ENCODE measurements at regions not wholly inside any gene's neighbourhood (a gene's known extent, or its start where the extent isn't known, plus 50 kb on each side); places are given as distances from the start of the nearest gene placed in this dataset.
"Not testable (repeated sequence)": the region's sequence is repeated elsewhere in the genome, so short reads cannot be mapped to it uniquely, and the experiment has no call there.

DNA sequence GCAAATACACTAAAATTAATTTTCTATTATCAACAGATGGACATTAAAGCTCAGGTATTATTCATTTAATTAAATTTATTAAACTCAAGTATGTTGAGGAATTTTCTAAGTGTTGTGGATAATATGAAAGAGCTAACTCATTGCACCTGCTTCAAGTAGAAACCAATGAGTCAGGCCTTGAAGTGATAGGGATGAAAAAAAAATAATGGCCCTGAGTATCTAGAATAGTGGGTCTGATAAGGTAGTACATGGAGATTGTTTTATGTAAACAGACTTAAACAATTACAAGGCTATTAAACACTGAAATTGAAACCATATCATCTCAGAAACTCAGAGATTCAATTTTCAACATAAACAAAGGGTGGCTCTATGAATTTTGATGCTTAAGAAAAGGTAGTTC is 857.1 kb upstream of the GBE1 start:
- no peak for DNase-seq (ENCODE audit: low read depth)

- DNase-seq (ENCODE audit: low read depth): peak; percentile 3
Observed at GRCh38 chr3:82610236-82610635, 848.8 kb upstream of the GBE1 start.

- no peak for DNase-seq (ENCODE audit: low read depth)
Observed at GRCh38 chr3:82607391-82607790, 845.9 kb upstream of the GBE1 start.

GRCh38 chr3:82596805-82597204 is 835.4 kb upstream of the GBE1 start:
- peak; percentile 1 for DNase-seq (ENCODE audit: low read depth)

DNA sequence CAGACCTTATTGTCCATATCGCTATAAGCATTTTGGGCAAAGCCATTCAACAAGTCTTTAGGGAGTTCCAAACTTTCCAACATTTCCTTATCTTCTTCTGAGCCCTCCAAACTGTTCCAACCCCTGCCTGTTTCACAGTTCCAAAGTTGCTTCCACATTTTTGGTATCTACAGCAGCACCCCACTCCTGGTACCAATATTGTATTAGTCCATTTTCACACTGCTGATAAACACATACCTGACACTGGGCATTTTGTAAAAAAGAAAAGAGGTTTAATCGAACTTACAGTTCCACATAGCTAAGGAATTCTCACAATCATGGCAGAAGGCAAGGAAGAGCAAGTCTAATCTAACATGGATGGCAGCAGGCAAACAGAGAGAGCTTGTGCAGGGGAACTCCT is 834.1 kb upstream of the GBE1 start:
- DNase-seq (ENCODE audit: low read depth): no peak

DNA sequence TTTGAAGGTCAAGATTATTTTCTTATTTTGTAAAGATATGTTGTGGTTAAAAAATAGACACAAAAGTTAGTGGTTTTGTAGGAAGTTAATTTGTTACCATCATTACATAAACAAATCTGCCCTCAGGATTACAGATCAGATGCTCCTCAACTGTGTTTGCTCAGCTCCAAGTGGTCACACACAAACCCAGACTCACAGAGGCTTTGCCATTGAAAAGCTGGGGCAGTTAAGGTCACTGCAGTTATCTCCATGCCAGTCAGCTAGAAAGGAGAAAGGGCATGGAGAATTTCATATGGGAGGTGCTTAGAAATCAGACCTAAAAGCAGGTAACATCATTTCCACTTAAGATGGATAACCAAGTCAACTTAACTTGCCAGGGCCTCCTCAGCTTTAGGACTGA is 825.7 kb upstream of the GBE1 start:
- DNase-seq (ENCODE audit: low read depth): no peak

DNA sequence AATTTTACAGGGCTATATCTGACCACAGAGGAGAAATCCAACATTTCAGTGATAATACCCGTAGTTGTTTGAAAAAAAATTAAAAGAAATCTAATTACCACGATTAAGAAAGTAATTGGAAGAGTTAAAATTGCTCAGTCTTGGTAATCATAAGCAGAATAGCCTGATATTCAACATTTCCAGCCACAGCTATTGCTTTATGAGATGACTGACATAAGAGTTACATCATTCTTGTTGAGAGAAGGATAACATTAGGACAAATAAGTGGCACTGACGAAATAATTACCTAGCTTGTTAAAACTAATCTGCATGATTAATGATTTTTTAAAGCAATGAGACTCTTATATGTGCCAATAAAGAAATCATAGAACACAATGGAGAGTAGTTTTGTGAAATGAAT is 825.0 kb upstream of the GBE1 start:
- no peak for DNase-seq (ENCODE audit: low read depth)

- DNase-seq (ENCODE audit: low read depth): not testable (repeated sequence)
Observed at GRCh38 chr3:82586002-82586401, 824.6 kb upstream of the GBE1 start.

DNA sequence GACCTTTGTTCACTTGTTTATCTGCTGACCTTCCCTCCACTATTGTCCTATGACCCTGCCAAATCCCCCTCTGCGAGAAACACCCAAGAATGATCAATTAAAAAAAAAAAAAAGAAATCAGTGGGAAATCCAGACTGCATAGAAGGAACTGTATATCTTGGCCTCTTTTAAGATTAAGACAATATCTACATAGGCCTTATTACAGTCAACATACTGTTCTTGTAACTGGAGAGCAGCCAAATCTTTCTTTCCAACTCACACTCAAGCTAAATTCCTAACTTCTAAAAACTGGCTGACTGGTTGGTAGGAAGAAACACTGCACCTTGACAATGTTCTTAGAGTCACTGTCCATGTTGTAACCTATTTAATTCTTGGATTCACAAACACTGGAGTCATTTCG is 824.1 kb upstream of the GBE1 start:
- DNase-seq (ENCODE audit: low read depth): not testable (repeated sequence)

DNA sequence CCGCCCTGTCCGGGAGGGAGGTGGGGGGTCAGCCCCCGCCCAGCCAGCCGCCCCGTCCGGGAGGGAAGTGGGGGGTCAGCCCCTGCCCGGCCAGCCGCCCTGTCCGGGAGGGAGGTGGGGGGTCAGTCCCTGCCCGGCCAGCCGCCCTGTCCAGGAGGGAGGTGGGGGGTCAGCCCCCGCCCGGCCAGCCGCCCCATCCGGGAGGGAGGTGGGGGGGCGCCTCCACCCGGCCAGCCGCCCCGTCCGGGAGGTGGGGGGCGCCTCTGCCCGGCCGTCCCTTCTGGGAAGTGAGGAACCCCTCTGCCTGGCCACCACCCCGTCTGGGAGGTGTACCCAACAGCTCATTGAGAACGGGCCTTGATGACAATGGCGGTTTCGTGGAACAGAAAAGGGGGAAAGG is 823.4 kb upstream of the GBE1 start:
- DNase-seq (ENCODE audit: low read depth): not testable (repeated sequence)

DNA sequence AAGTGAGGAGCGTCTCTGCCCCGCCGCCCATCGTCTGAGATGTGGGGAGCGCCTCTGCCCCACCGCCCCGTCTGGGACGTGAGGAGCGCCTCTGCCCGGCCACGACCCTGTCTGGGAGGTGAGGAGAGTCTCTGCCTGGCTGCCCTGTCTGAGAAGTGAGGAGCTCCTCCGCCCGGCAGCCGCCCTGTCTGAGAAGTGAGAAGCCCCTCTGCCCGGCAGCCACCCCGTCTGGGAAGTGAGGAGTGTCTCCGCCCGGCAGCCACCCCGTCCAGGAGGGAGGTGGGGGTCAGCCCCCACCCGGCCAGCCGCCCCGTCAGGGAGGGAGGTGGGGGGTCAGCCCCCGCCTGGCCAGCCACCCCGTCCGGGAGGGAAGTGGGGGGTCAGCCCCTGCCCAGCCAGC is 823.0 kb upstream of the GBE1 start:
- not testable (repeated sequence) for DNase-seq (ENCODE audit: low read depth)

- no peak for DNase-seq (ENCODE audit: low read depth)
Observed at GRCh38 chr3:82581350-82581749, 819.9 kb upstream of the GBE1 start.

- DNase-seq (ENCODE audit: low read depth): no peak
Observed at GRCh38 chr3:82572721-82573120, 811.3 kb upstream of the GBE1 start.

DNA sequence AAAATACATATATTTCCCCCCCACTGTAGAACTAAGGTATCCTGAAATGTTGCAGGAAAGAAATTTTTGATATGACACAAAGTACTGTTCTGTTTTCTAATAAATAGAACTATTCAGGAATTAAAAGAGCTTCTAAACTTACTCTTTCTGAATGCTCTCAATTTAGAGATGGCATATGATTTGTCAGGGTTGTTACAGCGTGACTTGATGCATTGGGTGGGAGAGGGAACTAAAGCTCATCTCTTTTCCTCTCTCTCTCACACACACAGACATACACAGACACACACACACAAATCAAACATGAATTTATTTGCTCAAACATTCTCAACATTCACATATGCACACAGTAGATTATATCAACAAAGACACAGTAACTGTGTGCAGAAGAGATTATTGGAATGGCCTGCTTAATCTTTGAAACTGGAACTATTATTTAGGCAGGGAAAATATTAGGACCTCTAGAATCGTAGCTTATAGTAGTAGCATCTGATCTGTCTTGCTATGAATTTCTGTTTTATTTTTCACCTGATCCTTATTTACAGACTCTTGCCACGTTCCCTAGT is 807.4 kb upstream of the GBE1 start:
- DNase-seq (ENCODE audit: low read depth): no peak

- DNase-seq (ENCODE audit: low read depth): no peak
Observed at GRCh38 chr3:82567029-82567600, 805.7 kb upstream of the GBE1 start.

- DNase-seq (ENCODE audit: low read depth): no peak
Observed at GRCh38 chr3:82562896-82563295, 801.5 kb upstream of the GBE1 start.

DNA sequence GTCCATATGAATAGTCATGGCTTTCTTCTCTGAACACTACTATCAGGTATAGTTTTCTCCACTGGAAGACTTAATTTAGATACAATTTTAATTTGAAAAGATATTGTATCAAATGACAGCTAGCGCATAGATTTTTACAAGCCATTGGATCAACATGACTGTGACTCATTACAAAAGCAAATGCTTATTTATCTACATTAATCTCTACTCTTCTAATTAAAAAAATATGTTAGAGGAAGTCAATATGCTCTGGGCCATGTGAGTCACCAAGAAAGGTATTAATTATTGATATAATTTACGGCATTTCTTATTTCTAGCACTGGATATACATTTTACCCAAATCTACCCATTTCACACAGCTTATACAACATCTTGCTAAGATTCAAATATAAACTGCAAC is 800.3 kb upstream of the GBE1 start:
- no peak for DNase-seq (ENCODE audit: low read depth)

DNA sequence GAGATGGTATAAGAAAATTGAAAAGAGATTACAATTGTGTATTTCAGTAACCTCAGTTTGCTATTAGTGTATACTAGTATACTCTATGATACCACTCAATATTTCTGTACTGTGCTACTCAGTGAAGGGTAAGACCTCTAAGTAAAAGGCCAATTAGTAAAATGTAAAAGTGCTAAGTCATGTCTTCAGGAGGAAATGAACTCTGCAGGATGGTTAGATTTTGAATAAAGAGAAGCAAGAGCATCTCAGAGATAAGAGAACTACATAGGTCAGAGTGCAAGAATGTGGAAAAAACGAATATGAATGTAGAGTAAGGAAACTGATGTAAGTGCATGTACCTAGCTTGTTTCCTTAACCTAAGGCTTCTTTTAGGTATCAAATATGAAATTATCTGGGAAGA is 796.6 kb upstream of the GBE1 start:
- no peak for DNase-seq (ENCODE audit: low read depth)

- no peak for DNase-seq (ENCODE audit: low read depth)
Observed at GRCh38 chr3:82556113-82556512, 794.7 kb upstream of the GBE1 start.

- DNase-seq (ENCODE audit: low read depth): not testable (repeated sequence)
Observed at GRCh38 chr3:82542556-82542955, 781.1 kb upstream of the GBE1 start.

- DNase-seq (ENCODE audit: low read depth): no peak
Observed at GRCh38 chr3:82521657-82522056, 760.2 kb upstream of the GBE1 start.

DNA sequence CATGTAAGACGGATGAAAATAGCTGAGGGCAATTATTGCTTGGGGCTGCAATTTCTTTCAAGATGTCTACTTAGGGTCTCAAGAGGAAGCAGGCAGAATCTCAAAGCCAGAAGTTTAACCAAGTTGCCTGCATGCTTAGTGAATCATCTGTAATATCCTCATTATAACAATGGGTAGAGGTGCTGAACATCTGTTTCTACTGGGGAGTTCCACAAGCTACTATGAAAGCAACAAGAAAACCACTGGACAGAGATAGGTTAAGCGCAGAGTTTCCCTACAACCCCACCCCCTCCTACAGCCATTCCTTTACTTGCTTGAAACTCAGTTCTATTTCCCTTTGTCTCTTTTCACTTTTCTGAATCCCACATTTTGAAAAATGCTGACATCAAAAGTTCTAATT is 759.4 kb upstream of the GBE1 start:
- DNase-seq (ENCODE audit: low read depth): no peak

GRCh38 chr3:82509951-82510603 is 748.6 kb upstream of the GBE1 start:
- no peak for DNase-seq (ENCODE audit: low read depth)
